HEK293 (cell line): ENCODE measurements at regions not wholly inside any gene's neighbourhood (a gene's known extent, or its start where the extent isn't known, plus 50 kb on each side); places are given as distances from the start of the nearest gene placed in this dataset.

Experiments
- CTCF ChIA-PET: fragments of 350-600 bp; formaldehyde crosslinking; extraction: SDS; loops from one replicate; lab custom pipeline; 2021; ENCODE audit warnings: antibody characterized with exemption; lab: Yijun Ruan, JAX
- POLR2A ChIA-PET: fragments of 300-600 bp; formaldehyde crosslinking; extraction: SDS; loops from one replicate; lab custom pipeline; 2020; ENCODE audit warnings: antibody characterized with exemption, inconsistent platforms; lab: Yijun Ruan, JAX
- H3K27ac ChIP-seq: fragments of 200-500 bp; sonication (Bioruptor generic); 2 replicates; pipeline ENCODE4 v1.5.1; 2014; ENCODE audit warnings: low read depth, low read length, control low read depth, inconsistent platforms; ENCODE audit errors: extremely low read depth
- H3K36me3 ChIP-seq, 2 experiments: fragments of 200-500 bp in 1 of 2; sonication (Bioruptor generic) in 1 of 2; 1 replicate in 1 of 2; 2 replicates in 1 of 2; pipeline ENCODE4 v1.5.1; 2014 to 2017; ENCODE audit warnings: inconsistent platforms in 2 of 2, low read length in 2 of 2; ENCODE audit not compliant: control insufficient read depth in 2 of 2, insufficient read depth in 1 of 2
- H3K4me1 ChIP-seq: fragments of 200-500 bp; sonication (Bioruptor generic); 2 replicates; pipeline ENCODE4 v1.5.1; 2014; ENCODE audit warnings: mild to moderate bottlenecking, low read length, inconsistent platforms; ENCODE audit not compliant: control insufficient read depth, insufficient read depth
- H3K4me3 ChIP-seq: 2 replicates; pipeline ENCODE4 v1.5.1; 2011; ENCODE audit warnings: low read depth, mild to moderate bottlenecking, control low read depth, low read length, moderate library complexity
- H3K9me3 ChIP-seq: fragments of 200-500 bp; sonication (Bioruptor generic); 2 replicates; pipeline ENCODE4 v1.5.1; 2014; ENCODE audit warnings: low read depth, low read length, inconsistent platforms; ENCODE audit not compliant: control insufficient read depth, insufficient read depth
- BCL6B ChIP-seq: fragments of 450-650 bp; formaldehyde crosslinking; IDR thresholded peaks from 2 replicates; pipeline ENCODE4 v1.5.1; 2017; ENCODE audit warnings: missing biosample characterization, missing genetic modification characterization
- GFI1B ChIP-seq: fragments of 450-650 bp; formaldehyde crosslinking; IDR thresholded peaks from 2 replicates; pipeline ENCODE4 v1.5.1; 2016; ENCODE audit warnings: missing biosample characterization, missing genetic modification characterization
- KLF1 ChIP-seq: fragments of 450-650 bp; formaldehyde crosslinking; IDR thresholded peaks from 2 replicates; pipeline ENCODE4 v1.5.1; 2016; ENCODE audit warnings: missing biosample characterization, missing genetic modification characterization
- MEIS1 ChIP-seq: sonication (generic); formaldehyde crosslinking; IDR thresholded peaks from 2 replicates; pipeline ENCODE4 v1.8.1; 2022; ENCODE audit warnings: missing genetic modification reagents, mild to moderate bottlenecking, borderline replicate concordance
- MYNN ChIP-seq: fragments of 450-650 bp; formaldehyde crosslinking; IDR thresholded peaks from 2 replicates; pipeline ENCODE4 v1.5.1; 2016; ENCODE audit warnings: missing biosample characterization, missing genetic modification characterization, borderline replicate concordance
- MZF1 ChIP-seq: fragments of 450-650 bp; formaldehyde crosslinking; IDR thresholded peaks from 2 replicates; pipeline ENCODE4 v1.5.1; 2017; ENCODE audit warnings: missing biosample characterization, missing genetic modification characterization, borderline replicate concordance
- SETDB1 ChIP-seq: IDR thresholded peaks from one replicate; pipeline ENCODE4 v1.6.1; 2017; ENCODE audit warnings: mild to moderate bottlenecking, low read length, moderate library complexity, mixed read lengths; ENCODE audit not compliant: insufficient read length
- TSHZ1 ChIP-seq: fragments of 450-650 bp; formaldehyde crosslinking; IDR thresholded peaks from 2 replicates; pipeline ENCODE4 v1.5.1; 2016; ENCODE audit warnings: missing biosample characterization, missing genetic modification characterization, borderline replicate concordance
- ZBTB21 ChIP-seq: fragments of 450-650 bp; formaldehyde crosslinking; IDR thresholded peaks from 2 replicates; pipeline ENCODE4 v1.5.1; 2017; ENCODE audit warnings: missing biosample characterization, missing genetic modification characterization
- ZIC2 ChIP-seq: fragments of 450-650 bp; formaldehyde crosslinking; IDR thresholded peaks from 2 replicates; pipeline ENCODE4 v1.5.1; 2016; ENCODE audit warnings: missing biosample characterization, missing genetic modification characterization
- ZNF2 ChIP-seq: fragments of 450-650 bp; formaldehyde crosslinking; IDR thresholded peaks from 2 replicates; pipeline ENCODE4 v1.5.1; 2016; ENCODE audit warnings: missing biosample characterization, missing genetic modification characterization
- ZNF214 ChIP-seq: fragments of 450-650 bp; formaldehyde crosslinking; IDR thresholded peaks from 2 replicates; pipeline ENCODE4 v1.5.1; 2017; ENCODE audit warnings: missing biosample characterization, mild to moderate bottlenecking, missing genetic modification characterization, borderline replicate concordance
- ZNF324 ChIP-seq: fragments of 450-650 bp; formaldehyde crosslinking; IDR thresholded peaks from 2 replicates; pipeline ENCODE4 v1.5.1; 2016; ENCODE audit warnings: missing biosample characterization, missing genetic modification characterization
- ZNF404 ChIP-seq: fragments of 450-650 bp; formaldehyde crosslinking; IDR thresholded peaks from 2 replicates; pipeline ENCODE4 v1.5.1; 2017; ENCODE audit warnings: missing biosample characterization, missing genetic modification characterization
- ZNF530 ChIP-seq: fragments of 450-650 bp; formaldehyde crosslinking; IDR thresholded peaks from 2 replicates; pipeline ENCODE4 v1.5.1; 2016; ENCODE audit warnings: low read depth, missing biosample characterization, missing genetic modification characterization
- ZNF555 ChIP-seq: fragments of 450-650 bp; formaldehyde crosslinking; conservative IDR thresholded peaks from 2 replicates; pipeline ENCODE4 v1.5.1; 2017; ENCODE audit warnings: missing biosample characterization, mild to moderate bottlenecking, missing genetic modification characterization, inconsistent platforms
- ZNF629 ChIP-seq: fragments of 450-650 bp; formaldehyde crosslinking; IDR thresholded peaks from 2 replicates; pipeline ENCODE4 v1.5.1; 2017; ENCODE audit warnings: missing biosample characterization, missing genetic modification characterization
- ZNF639 ChIP-seq: fragments of 450-650 bp; formaldehyde crosslinking; IDR thresholded peaks from 2 replicates; pipeline ENCODE4 v1.5.1; 2016; ENCODE audit warnings: missing biosample characterization, missing genetic modification characterization
- ZNF658 ChIP-seq: fragments of 450-650 bp; formaldehyde crosslinking; IDR thresholded peaks from 2 replicates; pipeline ENCODE4; 2016; ENCODE audit warnings: missing biosample characterization, missing genetic modification characterization

- TF ChIP-seq ZNF629 (tag by site-specific recombination) = no peak
- no peak for TF ChIP-seq MYNN (tag by site-specific recombination)
- no peak for TF ChIP-seq ZBTB21
- TF ChIP-seq ZNF214 (tag by site-specific recombination) = no peak
- no peak for TF ChIP-seq MEIS1 (CRISPR knock-in tag)
- TF ChIP-seq ZNF324 (tag by site-specific recombination) = no peak
- TF ChIP-seq ZNF404 (tag by site-specific recombination) = no peak
- TF ChIP-seq ZNF555 = no peak
- TF ChIP-seq ZNF2 (tag by site-specific recombination) = no peak
- TF ChIP-seq ZNF530 = no peak
- Histone ChIP-seq H3K4me3 (no peak overlapping the region), H3K27ac (no peak overlapping the region), H3K9me3 (no peaks in the 10 kb centered on the region), H3K36me3 (no peaks in the 10 kb centered on the region), H3K4me1 (no peaks in the 10 kb centered on the region)
- POLR2A ChIA-PET = no interaction called here
- CTCF ChIA-PET = no interaction called here
These were observed 227.7 kb upstream of the PEX5L start for GRCh38 chr3:180264479-180264878.

GRCh38 chr3:180265551-180265950 is 228.8 kb upstream of the PEX5L start:
- Histone ChIP-seq H3K9me3 (no peaks in the 10 kb centered on the region), H3K4me1 (no peaks in the 10 kb centered on the region), H3K27ac (no peak overlapping the region), H3K36me3 (no peaks in the 10 kb centered on the region), H3K4me3 (no peak overlapping the region)
- POLR2A ChIA-PET = no interaction called here
- no peak for TF ChIP-seq ZNF658 (tag by site-specific recombination)
- TF ChIP-seq GFI1B (tag by site-specific recombination) = no peak
- TF ChIP-seq MZF1 (tag by site-specific recombination) = no peak
- TF ChIP-seq SETDB1 = no peak
- no peak for TF ChIP-seq ZIC2
- TF ChIP-seq BCL6B = no peak
- TF ChIP-seq ZNF639 (tag by site-specific recombination) = no peak
- no peak for TF ChIP-seq KLF1
- TF ChIP-seq TSHZ1 = no peak
- no peak for TF ChIP-seq ZBTB21
- TF ChIP-seq, all 188 proteins: peak for 0
- CTCF ChIA-PET = no interaction called here
